Calu3 (cell line): ENCODE measurements at regions not wholly inside any gene's neighbourhood (a gene's known extent, or its start where the extent isn't known, plus 50 kb on each side); places are given as distances from the start of the nearest gene placed in this dataset.

Experiments
- BruUV-seq: library from RNA; stranded (reverse); fragments of 400-500 nt; replicated peaks from 2 replicates; lab custom pipeline; 2021; lab: Mats Ljungman, UMichigan
- CTCF ChIA-PET: fragments of 300-600 bp; sonication (Branson Sonifier 250); formaldehyde crosslinking; loops from one replicate; lab custom pipeline; 2022; ENCODE audit warnings: antibody characterized with exemption; lab: Charles Lee
- DNase-seq: peaks from one replicate; pipeline ENCODE4 v3.0.0; 2022
- H3K27ac Mint-ChIP-seq: one replicate; pipeline ENCODE4 v1.8.0; 2022; ENCODE audit warnings: mixed read lengths; ENCODE audit not compliant: unreplicated experiment
- H3K27me3 Mint-ChIP-seq: one replicate; pipeline ENCODE4 v1.8.0; 2022; ENCODE audit warnings: mixed read lengths; ENCODE audit not compliant: unreplicated experiment
- H3K36me3 Mint-ChIP-seq: one replicate; pipeline ENCODE4 v1.8.0; 2022; ENCODE audit warnings: mild to moderate bottlenecking, moderate library complexity, mixed read lengths; ENCODE audit not compliant: insufficient read depth, unreplicated experiment
- H3K4me1 Mint-ChIP-seq: one replicate; pipeline ENCODE4 v1.8.0; 2022; ENCODE audit warnings: mild to moderate bottlenecking, low read depth, mixed read lengths; ENCODE audit not compliant: unreplicated experiment
- H3K4me3 Mint-ChIP-seq: one replicate; pipeline ENCODE4 v1.8.0; 2022; ENCODE audit warnings: mild to moderate bottlenecking, low read depth, moderate library complexity, mixed read lengths; ENCODE audit not compliant: unreplicated experiment
- H3K9me3 Mint-ChIP-seq: one replicate; pipeline ENCODE4 v1.8.0; 2022; ENCODE audit warnings: low read depth, mixed read lengths; ENCODE audit not compliant: unreplicated experiment
- intact Hi-C: fragments of 100-400 bp; cut with micrococcal nuclease; formaldehyde crosslinking; loops from one replicate; pipeline ENCODE4 v1.10.0; 2022; ENCODE audit not compliant: unreplicated experiment
- TF ChIP-seq, protein P1 (sequence below): fragments of 200-600 bp; IDR thresholded peaks from one replicate; pipeline ENCODE4 v1.8.0; 2022; ENCODE audit warnings: antibody characterized with exemption; ENCODE audit not compliant: unreplicated experiment

- CTCF ChIA-PET: no interaction called here
Measured at GRCh38 chr10:128511284-128511683, 385.1 kb upstream of the MKI67 start.

DNA sequence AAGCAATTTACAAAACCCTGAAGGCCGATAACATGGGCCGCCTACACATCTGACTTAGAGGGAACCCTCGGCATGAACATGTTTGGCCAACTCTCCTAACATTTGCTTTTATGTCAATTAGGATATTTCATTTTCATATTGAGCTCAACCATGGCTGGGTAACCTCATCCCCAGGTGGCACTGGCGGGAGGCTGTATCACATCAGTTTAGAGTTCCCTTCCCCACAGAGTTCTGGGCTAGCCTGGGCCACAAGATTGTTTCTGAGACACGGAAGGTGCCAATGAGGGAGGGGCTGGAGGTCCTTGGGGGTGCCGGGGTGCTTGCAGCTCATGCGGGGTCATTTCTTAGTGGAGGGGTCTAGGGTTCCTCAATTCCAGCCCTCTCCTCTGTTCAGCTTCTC, 386.5 kb upstream of the MKI67 start:
- no peak for DNase-seq
- Mint-ChIP-seq H3K4me3 (no peak overlapping the region), H3K4me1 (no peaks in the 10 kb centered on the region), H3K27ac (no peak overlapping the region), H3K27me3 (no peaks in the 10 kb centered on the region), H3K9me3 (peaks cover 2% of the 10 kb centered on the region), H3K36me3 (no peaks in the 10 kb centered on the region)
- intact Hi-C loops: no loop called here
- TF ChIP-seq, protein P1, sequence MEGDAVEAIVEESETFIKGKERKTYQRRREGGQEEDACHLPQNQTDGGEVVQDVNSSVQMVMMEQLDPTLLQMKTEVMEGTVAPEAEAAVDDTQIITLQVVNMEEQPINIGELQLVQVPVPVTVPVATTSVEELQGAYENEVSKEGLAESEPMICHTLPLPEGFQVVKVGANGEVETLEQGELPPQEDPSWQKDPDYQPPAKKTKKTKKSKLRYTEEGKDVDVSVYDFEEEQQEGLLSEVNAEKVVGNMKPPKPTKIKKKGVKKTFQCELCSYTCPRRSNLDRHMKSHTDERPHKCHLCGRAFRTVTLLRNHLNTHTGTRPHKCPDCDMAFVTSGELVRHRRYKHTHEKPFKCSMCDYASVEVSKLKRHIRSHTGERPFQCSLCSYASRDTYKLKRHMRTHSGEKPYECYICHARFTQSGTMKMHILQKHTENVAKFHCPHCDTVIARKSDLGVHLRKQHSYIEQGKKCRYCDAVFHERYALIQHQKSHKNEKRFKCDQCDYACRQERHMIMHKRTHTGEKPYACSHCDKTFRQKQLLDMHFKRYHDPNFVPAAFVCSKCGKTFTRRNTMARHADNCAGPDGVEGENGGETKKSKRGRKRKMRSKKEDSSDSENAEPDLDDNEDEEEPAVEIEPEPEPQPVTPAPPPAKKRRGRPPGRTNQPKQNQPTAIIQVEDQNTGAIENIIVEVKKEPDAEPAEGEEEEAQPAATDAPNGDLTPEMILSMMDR: no peak
- BruUV-seq: no TSS peak
- CTCF ChIA-PET: interaction anchor here (0.5 kb wide), 1 partner anchor 1259 kb away, joined by 8 read pairs; no protein-coding TSS in a partner anchor

More at GRCh38 chr10:128511284-128511683, 385.1 kb upstream of the MKI67 start:
- Mint-ChIP-seq H3K27me3 (no peaks in the 10 kb centered on the region), H3K36me3 (no peaks in the 10 kb centered on the region), H3K27ac (no peak overlapping the region), H3K4me1 (no peaks in the 10 kb centered on the region), H3K4me3 (no peak overlapping the region), H3K9me3 (peaks cover 2% of the 10 kb centered on the region)
- BruUV-seq: no TSS peak
- intact Hi-C loops: no loop called here
- TF ChIP-seq, protein P1: no peak
- no peak for DNase-seq

GRCh38 chr10:128514536-128514935, 388.3 kb upstream of the MKI67 start:
- Mint-ChIP-seq H3K36me3 (no peaks in the 10 kb centered on the region), H3K4me1 (no peaks in the 10 kb centered on the region), H3K27me3 (no peaks in the 10 kb centered on the region), H3K9me3 (peaks cover 2% of the 10 kb centered on the region), H3K4me3 (no peak overlapping the region), H3K27ac (no peak overlapping the region)
- no peak for DNase-seq
- BruUV-seq: no TSS peak
- CTCF ChIA-PET: no interaction called here
- intact Hi-C loops: no loop called here
- TF ChIP-seq, protein P1: no peak

DNA sequence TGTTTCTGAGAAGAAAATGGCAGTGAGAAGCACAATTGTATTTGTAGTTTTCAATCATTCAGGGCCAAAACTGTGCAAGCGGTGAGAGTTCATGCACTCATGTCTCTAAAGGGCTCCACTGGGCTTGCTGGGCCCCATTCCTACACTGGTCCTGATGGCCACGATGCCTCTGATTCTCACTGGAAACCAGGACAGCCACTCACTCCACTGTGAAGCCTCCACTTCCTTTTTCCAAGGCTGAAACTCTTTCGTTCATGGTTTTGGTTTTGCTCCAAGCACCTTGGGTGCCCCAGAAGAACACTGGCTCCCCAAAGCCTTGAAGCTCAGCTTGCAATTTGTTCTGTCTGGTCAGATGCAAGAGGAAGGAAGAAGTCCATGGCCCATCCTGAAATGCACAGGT, 390.0 kb upstream of the MKI67 start:
- Mint-ChIP-seq H3K4me1 (no peaks in the 10 kb centered on the region), H3K36me3 (no peaks in the 10 kb centered on the region), H3K9me3 (no peaks in the 10 kb centered on the region), H3K4me3 (no peak overlapping the region), H3K27me3 (no peaks in the 10 kb centered on the region), H3K27ac (no peak overlapping the region)
- intact Hi-C loops: no loop called here
- BruUV-seq: no TSS peak
- CTCF ChIA-PET: no interaction called here
- DNase-seq: no peak
- TF ChIP-seq, protein P1: no peak
